K562 (cell line): ENCODE measurements at regions not wholly inside any gene's neighbourhood (a gene's known extent, or its start where the extent isn't known, plus 50 kb on each side); places are given as distances from the start of the nearest gene placed in this dataset.
"Not testable (repeated sequence)": the region's sequence is repeated elsewhere in the genome, so short reads cannot be mapped to it uniquely, and the experiment has no call there.

Source experiments
- ATAC-seq: fragments of 200-7000 bp; cut with Tn5 transposase; 3 replicates; pipeline ENCODE4 v1.9.1; 2020; ENCODE audit warnings: moderate library complexity
- BruUV-seq: library from RNA; stranded (reverse); fragments of 400-500 nt; replicated peaks from 2 replicates; lab custom pipeline; 2021; lab: Mats Ljungman, UMichigan
- CTCF ChIA-PET: fragments of 300-600 bp; formaldehyde crosslinking; extraction: SDS; loops from one replicate; lab custom pipeline; 2021; ENCODE audit warnings: low intra/inter-chr PET ratio; lab: Yijun Ruan, JAX
- POLR2A ChIA-PET: fragments of 300-600, 350-650 bp; sonication (Branson Sonifier 250); formaldehyde crosslinking; extraction: SDS; loops from one replicate; lab custom pipeline; 2021; ENCODE audit warnings: antibody characterized with exemption, inconsistent platforms; lab: Yijun Ruan, JAX
- DNase-seq, 4 experiments: peaks; one replicate each; pipeline versions ENCODE4 v3.0.0 to v3.0.0-alpha.2; 2011 to 2018; ENCODE audit warnings: low spot score in 3 of 4, mixed read lengths in 3 of 4; ENCODE audit errors: extremely low read depth in 1 of 4
- FAIRE-seq: peaks from 2 replicates; lab custom pipeline; 2011; peaks lifted over from hg19 to GRCh38; lab: Jason Lieb, UNC
- H2AFZ ChIP-seq: 2 replicates; pipeline ENCODE4 v1.6.0; 2011; ENCODE audit warnings: low read depth, low read length, control low read depth, inconsistent platforms
- H3K27ac ChIP-seq: fragments of 200-600 bp; 3 replicates; pipeline ENCODE4 v1.8.0; 2011; ENCODE audit warnings: low read depth, mild to moderate bottlenecking, control low read depth, inconsistent platforms, low read length, moderate library complexity, mixed read lengths; ENCODE audit errors: extremely low read depth
- H3K27me3 ChIP-seq, 2 experiments: fragments of 300-600 bp in 1 of 2; 2 replicates in 1 of 2; 3 replicates in 1 of 2; pipeline versions ENCODE4 v1.6.0 to v1.8.0; 2011; ENCODE audit warnings: inconsistent platforms in 2 of 2, low read length in 2 of 2, mild to moderate bottlenecking in 1 of 2, mixed read lengths in 1 of 2, moderate library complexity in 1 of 2; ENCODE audit not compliant: control insufficient read depth in 2 of 2, insufficient read depth in 2 of 2
- H3K36me3 ChIP-seq: fragments of 300-600 bp; 3 replicates; pipeline ENCODE4 v1.8.0; 2011; ENCODE audit warnings: mild to moderate bottlenecking, low read length, inconsistent platforms; ENCODE audit not compliant: control insufficient read depth, insufficient read depth
- H3K4me1 ChIP-seq, 2 experiments: fragments of 200-600 bp in 1 of 2; replicated peaks in 1 of 2; 2 replicates in 1 of 2; 3 replicates in 1 of 2; pipeline versions ENCODE4 v1.5.1 to v1.8.0; 2011; ENCODE audit warnings: inconsistent platforms in 2 of 2, low read length in 2 of 2, mild to moderate bottlenecking in 1 of 2, mixed read lengths in 1 of 2, moderate library complexity in 1 of 2; ENCODE audit not compliant: control insufficient read depth in 2 of 2, insufficient read depth in 2 of 2
- H3K4me2 ChIP-seq: 2 replicates; pipeline ENCODE4 v1.6.1; 2011; ENCODE audit warnings: low read length, control low read depth, inconsistent platforms, mixed read lengths; ENCODE audit not compliant: insufficient read depth
- H3K4me3 ChIP-seq: fragments of 200-600 bp; sonication (generic), shearing (Covaris generic); 2 replicates; pipeline ENCODE4 v1.5.1; 2016; ENCODE audit warnings: control low read depth, inconsistent platforms
- H3K79me2 ChIP-seq: fragments of 200-600 bp; 3 replicates; pipeline ENCODE4 v1.8.0; 2011; ENCODE audit warnings: low read length, inconsistent platforms; ENCODE audit not compliant: control insufficient read depth, insufficient read depth
- H3K9ac ChIP-seq, 2 experiments: 2 replicates each; pipeline versions ENCODE4 v1.6.0 to v1.6.1; 2011; ENCODE audit warnings: low read depth in 2 of 2, low read length in 2 of 2, control low read depth in 1 of 2, inconsistent platforms in 1 of 2, mild to moderate bottlenecking in 1 of 2, mixed read lengths in 1 of 2; ENCODE audit not compliant: insufficient read depth in 1 of 2
- H3K9me1 ChIP-seq: one replicate; pipeline ENCODE4 v1.6.0; 2011; ENCODE audit warnings: inconsistent platforms, mild to moderate bottlenecking, low read length, moderate library complexity; ENCODE audit not compliant: control insufficient read depth, insufficient read depth
- H3K9me3 ChIP-seq: replicated peaks from 2 replicates; pipeline ENCODE4 v1.5.1; 2011; ENCODE audit warnings: low read depth, low read length, inconsistent platforms; ENCODE audit not compliant: control insufficient read depth, insufficient read depth
- H4K20me1 ChIP-seq: replicated peaks from 2 replicates; pipeline ENCODE4 v1.6.1; 2011; ENCODE audit warnings: low read length, inconsistent platforms, mixed read lengths; ENCODE audit not compliant: control insufficient read depth, insufficient read depth
- RBM22 ChIP-seq: fragments of 200-400 bp; formaldehyde crosslinking; IDR thresholded peaks from 2 replicates; pipeline ENCODE4 v1.6.1; 2018; ENCODE audit warnings: low read length, low read depth; ENCODE audit not compliant: poor library complexity, severe bottlenecking
- ZNF311 ChIP-seq: fragments of 250-450 bp; sonication (Bioruptor Pico); IDR thresholded peaks from 2 replicates; pipeline ENCODE4 v1.4.0; 2020; ENCODE audit warnings: mild to moderate bottlenecking, moderate library complexity
- ZNF561 ChIP-seq: fragments of 450-650 bp; formaldehyde crosslinking; conservative IDR thresholded peaks from 2 replicates; pipeline ENCODE4 v1.4.0; 2020; ENCODE audit warnings: mild to moderate bottlenecking, moderate library complexity
- WGBS: fragments of 100-300 bp; shearing (Covaris generic); methylation state at CpG from one replicate; pipeline ENCODE4 v1.1.6; 2016; ENCODE audit warnings: low coverage, mixed read lengths; ENCODE audit not compliant: insufficient coverage; ENCODE audit errors: missing lambda C conversion rate; 5-methylcytosine and 5-hydroxymethylcytosine counted together
- in situ Hi-C: fragments of 300-500 bp; cut with MboI; formaldehyde crosslinking; loops from 4 replicates; pipeline ENCODE4 v1.15.0; 2018; ENCODE audit warnings: inconsistent platforms, mixed read lengths
- intact Hi-C: fragments of 100-400 bp; cut with micrococcal nuclease; formaldehyde crosslinking; loops from 2 replicates; pipeline ENCODE4 v1.14.2; 2022

DNA sequence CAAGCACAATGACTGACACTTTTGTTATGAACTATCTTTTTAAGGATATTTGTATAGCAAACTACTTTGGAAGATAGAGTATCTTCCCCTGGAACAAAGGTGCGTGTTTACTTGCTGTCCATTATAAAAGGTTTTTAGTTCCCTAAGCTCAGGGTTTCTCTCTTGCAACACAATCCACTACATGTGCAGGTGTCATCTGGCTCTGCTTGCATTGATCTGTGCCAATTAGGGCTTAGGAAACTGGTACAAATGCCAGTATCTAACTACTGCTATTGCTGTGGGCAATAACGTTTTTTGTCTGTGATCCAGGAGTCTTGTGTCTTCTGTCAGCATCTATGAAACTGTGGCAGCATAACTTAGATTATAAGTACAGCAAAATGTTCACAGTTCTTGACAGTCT, 68.3 kb upstream of the ABCD3 start:
- Histone ChIP-seq H3K79me2 (no peaks in the 10 kb centered on the region), H3K4me3 (no peak overlapping the region), H3K9me3 (no peaks in the 10 kb centered on the region), H4K20me1 (no peaks in the 10 kb centered on the region), H3K27ac (no peak overlapping the region), H2AFZ (no peak overlapping the region), H3K9me1 (no peaks in the 10 kb centered on the region), H3K36me3 (no peaks in the 10 kb centered on the region), H3K9ac (no peak overlapping the region), H3K27me3 (no peaks in the 10 kb centered on the region), H3K4me2 (no peak overlapping the region), H3K4me1 (no peaks in the 10 kb centered on the region)
- POLR2A ChIA-PET, result interaction anchor here (0.7 kb wide), 1 partner anchor 285 kb away, joined by 3 read pairs; no protein-coding TSS in a partner anchor
- BruUV-seq, result no TSS peak
- TF ChIP-seq ZNF561 (CRISPR knock-in tag), result no peak
- no peak for TF ChIP-seq ZNF311 (CRISPR knock-in tag)
- no peak for TF ChIP-seq RBM22
- intact Hi-C loops (no loop called here), in situ Hi-C loops (no loop called here)
- no peak for ATAC-seq
- WGBS, result 4% methylated on average over 2 of the region's 2 CpGs
- no peak for FAIRE-seq
- CTCF ChIA-PET, result no interaction called here
- DNase-seq, result no peak

GRCh38 chr1:94348386-94348785, 69.8 kb upstream of the ABCD3 start:
- ATAC-seq, intact Hi-C loops, H3K27me3 ChIP-seq, H2AFZ ChIP-seq, H4K20me1 ChIP-seq, H3K36me3 ChIP-seq, BruUV-seq, H3K27ac ChIP-seq, CTCF ChIA-PET, POLR2A ChIA-PET, H3K9me1 ChIP-seq, FAIRE-seq, DNase-seq, H3K79me2 ChIP-seq, H3K9me3 ChIP-seq, H3K4me1 ChIP-seq, in situ Hi-C loops, H3K4me3 ChIP-seq, H3K9ac ChIP-seq, H3K4me2 ChIP-seq: not testable (repeated sequence)
- 0% methylated on average over 1 of the region's 2 CpGs for WGBS
